ENCODE measurements at regions not wholly inside any gene's neighbourhood (a gene's known extent, or its start where the extent isn't known, plus 50 kb on each side); places are given as distances from the start of the nearest gene placed in this dataset.

DNA sequence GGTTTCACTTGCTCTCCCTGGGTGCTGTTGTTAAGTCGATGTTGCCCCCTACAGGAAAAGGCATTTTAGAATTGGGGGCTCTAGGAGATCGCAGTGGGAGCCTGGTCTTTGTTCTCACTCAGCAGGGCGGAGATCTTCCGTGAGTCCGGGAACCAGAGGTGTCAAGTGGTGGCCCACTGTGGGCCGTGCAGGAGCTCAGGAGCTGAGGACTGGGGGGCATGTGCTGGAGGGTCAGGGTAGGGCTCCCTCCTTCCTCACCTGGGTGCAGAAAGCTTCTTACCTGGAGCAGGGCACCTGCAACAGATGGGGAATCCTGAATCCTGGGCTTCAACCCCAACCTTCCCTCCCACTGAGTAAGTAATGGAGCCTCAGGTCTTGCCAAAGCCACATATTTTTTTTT is 392.7 kb downstream of the NPHP4 start:
- no peak for TF ChIP-seq EZH2 (IDR thresholded peaks at IDR 0.05; ENCODE audit: low read length, missing control alignments)
- TF ChIP-seq, protein P1, sequence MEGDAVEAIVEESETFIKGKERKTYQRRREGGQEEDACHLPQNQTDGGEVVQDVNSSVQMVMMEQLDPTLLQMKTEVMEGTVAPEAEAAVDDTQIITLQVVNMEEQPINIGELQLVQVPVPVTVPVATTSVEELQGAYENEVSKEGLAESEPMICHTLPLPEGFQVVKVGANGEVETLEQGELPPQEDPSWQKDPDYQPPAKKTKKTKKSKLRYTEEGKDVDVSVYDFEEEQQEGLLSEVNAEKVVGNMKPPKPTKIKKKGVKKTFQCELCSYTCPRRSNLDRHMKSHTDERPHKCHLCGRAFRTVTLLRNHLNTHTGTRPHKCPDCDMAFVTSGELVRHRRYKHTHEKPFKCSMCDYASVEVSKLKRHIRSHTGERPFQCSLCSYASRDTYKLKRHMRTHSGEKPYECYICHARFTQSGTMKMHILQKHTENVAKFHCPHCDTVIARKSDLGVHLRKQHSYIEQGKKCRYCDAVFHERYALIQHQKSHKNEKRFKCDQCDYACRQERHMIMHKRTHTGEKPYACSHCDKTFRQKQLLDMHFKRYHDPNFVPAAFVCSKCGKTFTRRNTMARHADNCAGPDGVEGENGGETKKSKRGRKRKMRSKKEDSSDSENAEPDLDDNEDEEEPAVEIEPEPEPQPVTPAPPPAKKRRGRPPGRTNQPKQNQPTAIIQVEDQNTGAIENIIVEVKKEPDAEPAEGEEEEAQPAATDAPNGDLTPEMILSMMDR (conservative IDR thresholded peaks at IDR 0.05 in 1 of 2, IDR thresholded peaks at IDR 0.05 in 1 of 2; ENCODE audit: low read depth in 1 of 2, low read length in 2 of 2): no peak

Data from fibroblast of lung (primary cell).